Amniotic epithelial cell (primary cell): ENCODE measurements at regions not wholly inside any gene's neighbourhood (a gene's known extent, or its start where the extent isn't known, plus 50 kb on each side); places are given as distances from the start of the nearest gene placed in this dataset.

Source experiments
- DNase-seq: peaks from one replicate; pipeline ENCODE4 v3.0.0-alpha.2; 2010; ENCODE audit warnings: low read depth

GRCh38 chr12:105992849-105993740 is 145.7 kb downstream of the NUAK1 start:
- DNase-seq = peak; percentile 61

- DNase-seq = no peak
Measured at GRCh38 chr12:105993766-105994555, 144.8 kb downstream of the NUAK1 start.

- DNase-seq = no peak
Measured at GRCh38 chr12:105995961-105996431, 142.8 kb downstream of the NUAK1 start.

GRCh38 chr12:105998561-105998960 is 140.2 kb downstream of the NUAK1 start:
- no peak for DNase-seq

GRCh38 chr12:106000382-106001104 is 138.2 kb downstream of the NUAK1 start:
- peak; percentile 68 for DNase-seq

GRCh38 chr12:106001105-106001836 is 137.5 kb downstream of the NUAK1 start:
- no peak for DNase-seq

GRCh38 chr12:106001837-106002218 is 136.9 kb downstream of the NUAK1 start:
- no peak for DNase-seq

- DNase-seq = no peak
Measured at GRCh38 chr12:106003297-106003696, 135.5 kb downstream of the NUAK1 start.

GRCh38 chr12:106004289-106004688 is 134.5 kb downstream of the NUAK1 start:
- DNase-seq = no peak

GRCh38 chr12:106006382-106006781 is 132.4 kb downstream of the NUAK1 start:
- DNase-seq = no peak

GRCh38 chr12:106006940-106007339 is 131.8 kb downstream of the NUAK1 start:
- no peak for DNase-seq

- DNase-seq = no peak
Measured at GRCh38 chr12:106010741-106011140, 128.0 kb downstream of the NUAK1 start.
